GM23338 (cell line): ENCODE measurements at regions not wholly inside any gene's neighbourhood (a gene's known extent, or its start where the extent isn't known, plus 50 kb on each side); places are given as distances from the start of the nearest gene placed in this dataset.

Source experiments
- ATAC-seq: fragments of 200-7000 bp; cut with Tn5 transposase; 3 replicates; pipeline ENCODE4 v1.9.1; 2020
- DNase-seq: peaks from one replicate; pipeline ENCODE4 v3.0.0-alpha.2; 2015; ENCODE audit warnings: low spot score
- H2AFZ ChIP-seq: fragments of 200-600 bp; sonication (generic); 2 replicates; pipeline ENCODE4 v1.8.0; 2016; ENCODE audit warnings: antibody characterized with exemption, mild to moderate bottlenecking, moderate library complexity
- H3F3A ChIP-seq: fragments of 200-600 bp; sonication (generic); replicated peaks from 2 replicates; pipeline ENCODE4 v1.8.0; 2017; ENCODE audit warnings: antibody characterized with exemption, mixed run types, low read depth
- H3K27ac ChIP-seq: fragments of 200-600 bp; sonication (generic); 2 replicates; pipeline ENCODE4 v1.6.1; 2016; ENCODE audit warnings: low read depth
- H3K27me3 ChIP-seq: fragments of 200-600 bp; sonication (generic); 2 replicates; pipeline ENCODE4 v1.8.0; 2016; ENCODE audit warnings: mild to moderate bottlenecking, mixed run types, moderate library complexity; ENCODE audit not compliant: insufficient read depth
- H3K36me3 ChIP-seq: fragments of 200-600 bp; sonication (generic); 2 replicates; pipeline ENCODE4 v1.8.0; 2016; ENCODE audit warnings: mild to moderate bottlenecking; ENCODE audit not compliant: insufficient read depth
- H3K4me1 ChIP-seq: fragments of 200-600 bp; sonication (generic); 2 replicates; pipeline ENCODE4 v1.8.0; 2016; ENCODE audit warnings: mild to moderate bottlenecking, moderate library complexity; ENCODE audit not compliant: insufficient read depth
- H3K4me2 ChIP-seq: fragments of 200-600 bp; sonication (generic); 2 replicates; pipeline ENCODE4 v1.7.1; 2017; ENCODE audit warnings: mixed run types
- H3K4me3 ChIP-seq: fragments of 200-600 bp; sonication (generic); 2 replicates; pipeline ENCODE4 v1.6.1; 2016; ENCODE audit warnings: mixed run types
- H3K79me2 ChIP-seq: fragments of 200-600 bp; sonication (generic); replicated peaks from 2 replicates; pipeline ENCODE4 v1.8.0; 2017; ENCODE audit warnings: mild to moderate bottlenecking; ENCODE audit not compliant: insufficient read depth
- H3K9me2 ChIP-seq: fragments of 200-600 bp; sonication (generic); 2 replicates; pipeline ENCODE4 v1.8.0; 2017; ENCODE audit not compliant: insufficient read depth
- H4K20me1 ChIP-seq: fragments of 200-600 bp; sonication (generic); replicated peaks from 2 replicates; pipeline ENCODE4 v1.8.0; 2017; ENCODE audit warnings: mild to moderate bottlenecking; ENCODE audit not compliant: insufficient read depth
- H3K27ac Mint-ChIP-seq: 2 replicates; pipeline ENCODE4 v1.8.0; 2020; ENCODE audit warnings: inconsistent platforms, mild to moderate bottlenecking, moderate library complexity, mixed read lengths
- H3K27me3 Mint-ChIP-seq: 3 replicates; pipeline ENCODE4 v1.8.0; 2022; ENCODE audit warnings: low read depth, mild to moderate bottlenecking, moderate library complexity, mixed read lengths, inconsistent platforms; ENCODE audit not compliant: insufficient read depth, poor library complexity
- H3K36me3 Mint-ChIP-seq: 3 replicates; pipeline ENCODE4 v1.8.0; 2021; ENCODE audit warnings: low read depth, mild to moderate bottlenecking, inconsistent platforms, moderate library complexity, mixed read lengths
- H3K4me1 Mint-ChIP-seq: 3 replicates; pipeline ENCODE4 v1.8.0; 2020; ENCODE audit warnings: mild to moderate bottlenecking, inconsistent platforms, mixed read lengths
- H3K4me3 Mint-ChIP-seq: 3 replicates; pipeline ENCODE4 v1.8.0; 2021; ENCODE audit warnings: moderate library complexity, mild to moderate bottlenecking, inconsistent platforms, mixed read lengths
- H3K9me3 Mint-ChIP-seq: 3 replicates; pipeline ENCODE4 v1.8.0; 2020; ENCODE audit warnings: moderate library complexity, mild to moderate bottlenecking, inconsistent platforms, mixed read lengths
- CREB1 ChIP-seq: fragments of 250-450 bp; sonication (Bioruptor Pico); IDR thresholded peaks from 2 replicates; pipeline ENCODE4 v1.5.0; 2020; ENCODE audit warnings: low read depth, mild to moderate bottlenecking, moderate library complexity
- EZH2 ChIP-seq: fragments of 200-600 bp; sonication (generic); IDR thresholded peaks from one replicate; pipeline ENCODE4 v1.8.0; 2017; ENCODE audit warnings: antibody characterized with exemption, mild to moderate bottlenecking, low read depth; ENCODE audit not compliant: unreplicated experiment
- EZH2phosphoT487 ChIP-seq: fragments of 200-600 bp; sonication (generic); IDR thresholded peaks from one replicate; pipeline ENCODE4 v1.8.1; 2018; ENCODE audit warnings: antibody characterized with exemption; ENCODE audit not compliant: unreplicated experiment
- JUNB ChIP-seq: IDR thresholded peaks from one replicate; pipeline ENCODE4 v1.6.1; 2016; ENCODE audit warnings: antibody characterized with exemption; ENCODE audit not compliant: unreplicated experiment
- NANOG ChIP-seq: IDR thresholded peaks from 2 replicates; pipeline ENCODE4 v1.6.1; 2016; ENCODE audit warnings: antibody characterized with exemption, borderline replicate concordance
- POLR2AphosphoS5 ChIP-seq: IDR thresholded peaks from 2 replicates; pipeline ENCODE4 v1.6.1; 2016; ENCODE audit warnings: antibody characterized with exemption, low read depth
- STAT1 ChIP-seq: IDR thresholded peaks from one replicate; pipeline ENCODE4 v1.6.1; 2016; ENCODE audit warnings: antibody characterized with exemption; ENCODE audit not compliant: unreplicated experiment
- ZNF114 ChIP-seq: fragments of 250-450 bp; sonication (Bioruptor Pico); IDR thresholded peaks from 2 replicates; pipeline ENCODE4 v1.5.0; 2020; ENCODE audit warnings: mild to moderate bottlenecking, moderate library complexity
- ZNF331 ChIP-seq: fragments of 250-450 bp; sonication (Bioruptor Pico); IDR thresholded peaks from 2 replicates; pipeline ENCODE4 v1.5.0; 2020; ENCODE audit warnings: low read depth, mild to moderate bottlenecking, moderate library complexity
- TF ChIP-seq, protein P1 (sequence below): IDR thresholded peaks from one replicate; pipeline ENCODE4 v1.6.1; 2018; ENCODE audit warnings: antibody characterized with exemption; ENCODE audit not compliant: unreplicated experiment
- TF ChIP-seq, protein P2 (sequence below), 2 experiments: fragments of 200-600 bp in 1 of 2; sonication (generic) in 1 of 2; conservative IDR thresholded peaks; 2 replicates each; pipeline versions ENCODE4 v1.5.1 to v1.6.1; 2016 to 2017; ENCODE audit warnings: antibody characterized with exemption in 2 of 2, low read depth in 2 of 2, mild to moderate bottlenecking in 2 of 2, moderate library complexity in 1 of 2
- TF ChIP-seq, protein P3 (sequence below): fragments of 250-450 bp; sonication (Bioruptor Pico); IDR thresholded peaks from 2 replicates; pipeline ENCODE4 v1.5.0; 2020; ENCODE audit warnings: mild to moderate bottlenecking, moderate library complexity
- TF ChIP-seq, protein P4 (sequence below): IDR thresholded peaks from 2 replicates; pipeline ENCODE4 v1.6.1; 2016; ENCODE audit warnings: antibody characterized with exemption

DNA sequence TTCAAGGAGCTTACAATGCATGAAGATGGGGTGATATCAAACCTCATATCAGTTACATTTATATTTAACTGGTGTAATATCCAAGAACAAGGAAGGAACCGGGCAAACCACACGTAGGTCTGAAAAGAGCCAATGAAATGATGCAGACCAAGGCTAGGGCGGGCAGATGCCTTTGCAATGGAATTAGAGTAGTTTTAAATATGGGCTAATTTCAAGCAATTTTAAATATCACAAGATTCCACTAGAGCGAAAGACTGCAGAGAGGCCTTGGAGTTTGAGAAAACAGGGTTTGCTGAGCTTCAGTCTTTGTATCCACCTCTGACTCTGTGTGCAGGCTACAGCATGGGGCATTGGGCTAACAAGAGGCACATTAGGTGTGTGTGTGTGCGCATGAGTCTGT is 53.9 kb upstream of the ZNF536 start (continued):
- TF ChIP-seq, protein P1, sequence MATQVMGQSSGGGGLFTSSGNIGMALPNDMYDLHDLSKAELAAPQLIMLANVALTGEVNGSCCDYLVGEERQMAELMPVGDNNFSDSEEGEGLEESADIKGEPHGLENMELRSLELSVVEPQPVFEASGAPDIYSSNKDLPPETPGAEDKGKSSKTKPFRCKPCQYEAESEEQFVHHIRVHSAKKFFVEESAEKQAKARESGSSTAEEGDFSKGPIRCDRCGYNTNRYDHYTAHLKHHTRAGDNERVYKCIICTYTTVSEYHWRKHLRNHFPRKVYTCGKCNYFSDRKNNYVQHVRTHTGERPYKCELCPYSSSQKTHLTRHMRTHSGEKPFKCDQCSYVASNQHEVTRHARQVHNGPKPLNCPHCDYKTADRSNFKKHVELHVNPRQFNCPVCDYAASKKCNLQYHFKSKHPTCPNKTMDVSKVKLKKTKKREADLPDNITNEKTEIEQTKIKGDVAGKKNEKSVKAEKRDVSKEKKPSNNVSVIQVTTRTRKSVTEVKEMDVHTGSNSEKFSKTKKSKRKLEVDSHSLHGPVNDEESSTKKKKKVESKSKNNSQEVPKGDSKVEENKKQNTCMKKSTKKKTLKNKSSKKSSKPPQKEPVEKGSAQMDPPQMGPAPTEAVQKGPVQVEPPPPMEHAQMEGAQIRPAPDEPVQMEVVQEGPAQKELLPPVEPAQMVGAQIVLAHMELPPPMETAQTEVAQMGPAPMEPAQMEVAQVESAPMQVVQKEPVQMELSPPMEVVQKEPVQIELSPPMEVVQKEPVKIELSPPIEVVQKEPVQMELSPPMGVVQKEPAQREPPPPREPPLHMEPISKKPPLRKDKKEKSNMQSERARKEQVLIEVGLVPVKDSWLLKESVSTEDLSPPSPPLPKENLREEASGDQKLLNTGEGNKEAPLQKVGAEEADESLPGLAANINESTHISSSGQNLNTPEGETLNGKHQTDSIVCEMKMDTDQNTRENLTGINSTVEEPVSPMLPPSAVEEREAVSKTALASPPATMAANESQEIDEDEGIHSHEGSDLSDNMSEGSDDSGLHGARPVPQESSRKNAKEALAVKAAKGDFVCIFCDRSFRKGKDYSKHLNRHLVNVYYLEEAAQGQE: no peak
- no peak for TF ChIP-seq EZH2phosphoT487
- no peak for TF ChIP-seq POLR2AphosphoS5
- TF ChIP-seq EZH2: no peak
- TF ChIP-seq NANOG: no peak
- no peak for TF ChIP-seq ZNF331 (CRISPR knock-in tag)
- no peak for TF ChIP-seq JUNB
- no peak for TF ChIP-seq ZNF114 (CRISPR knock-in tag)

DNA sequence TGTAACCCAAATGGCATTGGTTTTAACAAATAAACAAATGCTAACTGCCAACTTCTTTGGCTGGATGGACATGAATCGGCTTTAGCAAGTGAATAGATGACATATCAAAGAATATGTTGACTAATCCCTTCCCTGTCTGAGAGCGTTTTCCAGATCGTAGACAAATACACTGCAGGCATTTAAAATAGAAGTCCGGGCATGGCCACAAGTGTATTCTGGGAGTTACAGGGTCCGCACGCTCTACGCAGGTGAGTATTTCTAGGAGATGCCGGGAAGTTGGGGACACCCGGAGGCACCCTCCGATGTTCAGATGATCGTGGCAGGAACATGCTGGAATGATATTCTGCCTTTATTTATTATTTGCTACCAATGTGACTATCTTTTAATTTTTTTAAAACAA is 53.2 kb upstream of the ZNF536 start:
- Histone ChIP-seq H3K27me3 (no peaks in the 10 kb centered on the region), H3K36me3 (no peaks in the 10 kb centered on the region), H3K9me2 (peaks cover 3% of the 10 kb centered on the region), H3K79me2 (no peaks in the 10 kb centered on the region), H3K4me3 (no peak overlapping the region), H3K27ac (no peak overlapping the region), H3K4me2 (no peak overlapping the region), H2AFZ (no peak overlapping the region), H3K4me1 (peaks cover 7% of the 10 kb centered on the region; the same call in 1 of the 2 replicates), H3F3A (no peaks in the 10 kb centered on the region), H4K20me1 (no peaks in the 10 kb centered on the region)
- TF ChIP-seq, protein P2, sequence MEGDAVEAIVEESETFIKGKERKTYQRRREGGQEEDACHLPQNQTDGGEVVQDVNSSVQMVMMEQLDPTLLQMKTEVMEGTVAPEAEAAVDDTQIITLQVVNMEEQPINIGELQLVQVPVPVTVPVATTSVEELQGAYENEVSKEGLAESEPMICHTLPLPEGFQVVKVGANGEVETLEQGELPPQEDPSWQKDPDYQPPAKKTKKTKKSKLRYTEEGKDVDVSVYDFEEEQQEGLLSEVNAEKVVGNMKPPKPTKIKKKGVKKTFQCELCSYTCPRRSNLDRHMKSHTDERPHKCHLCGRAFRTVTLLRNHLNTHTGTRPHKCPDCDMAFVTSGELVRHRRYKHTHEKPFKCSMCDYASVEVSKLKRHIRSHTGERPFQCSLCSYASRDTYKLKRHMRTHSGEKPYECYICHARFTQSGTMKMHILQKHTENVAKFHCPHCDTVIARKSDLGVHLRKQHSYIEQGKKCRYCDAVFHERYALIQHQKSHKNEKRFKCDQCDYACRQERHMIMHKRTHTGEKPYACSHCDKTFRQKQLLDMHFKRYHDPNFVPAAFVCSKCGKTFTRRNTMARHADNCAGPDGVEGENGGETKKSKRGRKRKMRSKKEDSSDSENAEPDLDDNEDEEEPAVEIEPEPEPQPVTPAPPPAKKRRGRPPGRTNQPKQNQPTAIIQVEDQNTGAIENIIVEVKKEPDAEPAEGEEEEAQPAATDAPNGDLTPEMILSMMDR (conservative IDR thresholded peaks at IDR 0.05; ENCODE audit: low read depth in 2 of 2): no peak
- TF ChIP-seq EZH2phosphoT487 (no peak), EZH2 (no peak), NANOG (no peak), ZNF114 (CRISPR knock-in tag) (no peak), POLR2AphosphoS5 (no peak), JUNB (no peak), CREB1 (CRISPR knock-in tag) (no peak), STAT1 (no peak)
- TF ChIP-seq, protein P3, sequence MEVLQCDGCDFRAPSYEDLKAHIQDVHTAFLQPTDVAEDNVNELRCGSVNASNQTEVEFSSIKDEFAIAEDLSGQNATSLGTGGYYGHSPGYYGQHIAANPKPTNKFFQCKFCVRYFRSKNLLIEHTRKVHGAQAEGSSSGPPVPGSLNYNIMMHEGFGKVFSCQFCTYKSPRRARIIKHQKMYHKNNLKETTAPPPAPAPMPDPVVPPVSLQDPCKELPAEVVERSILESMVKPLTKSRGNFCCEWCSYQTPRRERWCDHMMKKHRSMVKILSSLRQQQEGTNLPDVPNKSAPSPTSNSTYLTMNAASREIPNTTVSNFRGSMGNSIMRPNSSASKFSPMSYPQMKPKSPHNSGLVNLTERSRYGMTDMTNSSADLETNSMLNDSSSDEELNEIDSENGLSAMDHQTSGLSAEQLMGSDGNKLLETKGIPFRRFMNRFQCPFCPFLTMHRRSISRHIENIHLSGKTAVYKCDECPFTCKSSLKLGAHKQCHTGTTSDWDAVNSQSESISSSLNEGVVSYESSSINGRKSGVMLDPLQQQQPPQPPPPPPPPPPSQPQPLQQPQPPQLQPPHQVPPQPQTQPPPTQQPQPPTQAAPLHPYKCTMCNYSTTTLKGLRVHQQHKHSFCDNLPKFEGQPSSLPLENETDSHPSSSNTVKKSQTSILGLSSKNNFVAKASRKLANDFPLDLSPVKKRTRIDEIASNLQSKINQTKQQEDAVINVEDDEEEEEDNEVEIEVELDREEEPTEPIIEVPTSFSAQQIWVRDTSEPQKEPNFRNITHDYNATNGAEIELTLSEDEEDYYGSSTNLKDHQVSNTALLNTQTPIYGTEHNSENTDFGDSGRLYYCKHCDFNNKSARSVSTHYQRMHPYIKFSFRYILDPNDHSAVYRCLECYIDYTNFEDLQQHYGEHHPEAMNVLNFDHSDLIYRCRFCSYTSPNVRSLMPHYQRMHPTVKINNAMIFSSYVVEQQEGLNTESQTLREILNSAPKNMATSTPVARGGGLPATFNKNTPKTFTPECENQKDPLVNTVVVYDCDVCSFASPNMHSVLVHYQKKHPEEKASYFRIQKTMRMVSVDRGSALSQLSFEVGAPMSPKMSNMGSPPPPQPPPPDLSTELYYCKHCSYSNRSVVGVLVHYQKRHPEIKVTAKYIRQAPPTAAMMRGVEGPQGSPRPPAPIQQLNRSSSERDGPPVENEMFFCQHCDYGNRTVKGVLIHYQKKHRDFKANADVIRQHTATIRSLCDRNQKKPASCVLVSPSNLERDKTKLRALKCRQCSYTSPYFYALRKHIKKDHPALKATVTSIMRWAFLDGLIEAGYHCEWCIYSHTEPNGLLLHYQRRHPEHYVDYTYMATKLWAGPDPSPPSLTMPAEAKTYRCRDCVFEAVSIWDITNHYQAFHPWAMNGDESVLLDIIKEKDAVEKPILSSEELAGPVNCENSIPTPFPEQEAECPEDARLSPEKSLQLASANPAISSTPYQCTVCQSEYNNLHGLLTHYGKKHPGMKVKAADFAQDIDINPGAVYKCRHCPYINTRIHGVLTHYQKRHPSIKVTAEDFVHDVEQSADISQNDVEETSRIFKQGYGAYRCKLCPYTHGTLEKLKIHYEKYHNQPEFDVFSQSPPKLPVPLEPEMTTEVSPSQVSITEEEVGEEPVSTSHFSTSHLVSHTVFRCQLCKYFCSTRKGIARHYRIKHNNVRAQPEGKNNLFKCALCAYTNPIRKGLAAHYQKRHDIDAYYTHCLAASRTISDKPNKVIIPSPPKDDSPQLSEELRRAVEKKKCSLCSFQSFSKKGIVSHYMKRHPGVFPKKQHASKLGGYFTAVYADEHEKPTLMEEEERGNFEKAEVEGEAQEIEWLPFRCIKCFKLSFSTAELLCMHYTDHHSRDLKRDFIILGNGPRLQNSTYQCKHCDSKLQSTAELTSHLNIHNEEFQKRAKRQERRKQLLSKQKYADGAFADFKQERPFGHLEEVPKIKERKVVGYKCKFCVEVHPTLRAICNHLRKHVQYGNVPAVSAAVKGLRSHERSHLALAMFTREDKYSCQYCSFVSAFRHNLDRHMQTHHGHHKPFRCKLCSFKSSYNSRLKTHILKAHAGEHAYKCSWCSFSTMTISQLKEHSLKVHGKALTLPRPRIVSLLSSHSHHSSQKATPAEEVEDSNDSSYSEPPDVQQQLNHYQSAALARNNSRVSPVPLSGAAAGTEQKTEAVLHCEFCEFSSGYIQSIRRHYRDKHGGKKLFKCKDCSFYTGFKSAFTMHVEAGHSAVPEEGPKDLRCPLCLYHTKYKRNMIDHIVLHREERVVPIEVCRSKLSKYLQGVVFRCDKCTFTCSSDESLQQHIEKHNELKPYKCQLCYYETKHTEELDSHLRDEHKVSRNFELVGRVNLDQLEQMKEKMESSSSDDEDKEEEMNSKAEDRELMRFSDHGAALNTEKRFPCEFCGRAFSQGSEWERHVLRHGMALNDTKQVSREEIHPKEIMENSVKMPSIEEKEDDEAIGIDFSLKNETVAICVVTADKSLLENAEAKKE: no peak
- TF ChIP-seq, protein P4, sequence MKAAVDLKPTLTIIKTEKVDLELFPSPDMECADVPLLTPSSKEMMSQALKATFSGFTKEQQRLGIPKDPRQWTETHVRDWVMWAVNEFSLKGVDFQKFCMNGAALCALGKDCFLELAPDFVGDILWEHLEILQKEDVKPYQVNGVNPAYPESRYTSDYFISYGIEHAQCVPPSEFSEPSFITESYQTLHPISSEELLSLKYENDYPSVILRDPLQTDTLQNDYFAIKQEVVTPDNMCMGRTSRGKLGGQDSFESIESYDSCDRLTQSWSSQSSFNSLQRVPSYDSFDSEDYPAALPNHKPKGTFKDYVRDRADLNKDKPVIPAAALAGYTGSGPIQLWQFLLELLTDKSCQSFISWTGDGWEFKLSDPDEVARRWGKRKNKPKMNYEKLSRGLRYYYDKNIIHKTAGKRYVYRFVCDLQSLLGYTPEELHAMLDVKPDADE: no peak
- ATAC-seq: no peak
- DNase-seq: no peak
- no peak overlapping the region for H3K4me3 Mint-ChIP-seq
- peaks cover 4% of the 10 kb centered on the region; the same call in 1 of the 3 replicates for H3K9me3 Mint-ChIP-seq
- H3K4me1 Mint-ChIP-seq: peaks cover 6% of the 10 kb centered on the region; the same call in 2 of the 3 replicates
- H3K27ac Mint-ChIP-seq: no peak overlapping the region
- peaks cover 9% of the 10 kb centered on the region for H3K27me3 Mint-ChIP-seq
- no peaks in the 10 kb centered on the region; the same call in 2 of the 3 replicates for H3K36me3 Mint-ChIP-seq
